Neural crest cell (in vitro differentiated cells): ENCODE measurements at regions not wholly inside any gene's neighbourhood (a gene's known extent, or its start where the extent isn't known, plus 50 kb on each side); places are given as distances from the start of the nearest gene placed in this dataset.

Experiments
- DNase-seq: peaks from one replicate; pipeline ENCODE4 v3.0.0; 2021; ENCODE audit warnings: low read depth, mixed read lengths, low spot score
- H3K27ac Mint-ChIP-seq: one replicate; pipeline ENCODE4 v1.8.0; 2021; ENCODE audit warnings: mild to moderate bottlenecking, mixed read lengths; ENCODE audit not compliant: unreplicated experiment
- H3K27me3 Mint-ChIP-seq: 2 replicates; pipeline ENCODE4 v1.8.0; 2021; ENCODE audit warnings: low read depth, mild to moderate bottlenecking, mixed read lengths
- H3K36me3 Mint-ChIP-seq: 2 replicates; pipeline ENCODE4 v1.8.0; 2021; ENCODE audit warnings: low read depth, mild to moderate bottlenecking, mixed read lengths
- H3K4me1 Mint-ChIP-seq: 2 replicates; pipeline ENCODE4 v1.8.0; 2021; ENCODE audit warnings: mixed read lengths
- H3K4me3 Mint-ChIP-seq: one replicate; pipeline ENCODE4 v1.8.0; 2021; ENCODE audit warnings: mild to moderate bottlenecking, mixed read lengths
- H3K9me3 Mint-ChIP-seq: 2 replicates; pipeline ENCODE4 v1.8.0; 2021; ENCODE audit warnings: mixed read lengths
- TF ChIP-seq, protein P1 (sequence below): fragments of 200-600 bp; sonication (generic); conservative IDR thresholded peaks from 2 replicates; pipeline ENCODE4 v1.5.0; 2021; ENCODE audit warnings: antibody characterized with exemption, mild to moderate bottlenecking

- Mint-ChIP-seq H3K4me1 (no peaks in the 10 kb centered on the region), H3K27ac (no peak overlapping the region), H3K27me3 (no peaks in the 10 kb centered on the region), H3K4me3 (no peak overlapping the region), H3K9me3 (peaks cover 3% of the 10 kb centered on the region), H3K36me3 (no peaks in the 10 kb centered on the region)
- no peak for DNase-seq
- TF ChIP-seq, protein P1, sequence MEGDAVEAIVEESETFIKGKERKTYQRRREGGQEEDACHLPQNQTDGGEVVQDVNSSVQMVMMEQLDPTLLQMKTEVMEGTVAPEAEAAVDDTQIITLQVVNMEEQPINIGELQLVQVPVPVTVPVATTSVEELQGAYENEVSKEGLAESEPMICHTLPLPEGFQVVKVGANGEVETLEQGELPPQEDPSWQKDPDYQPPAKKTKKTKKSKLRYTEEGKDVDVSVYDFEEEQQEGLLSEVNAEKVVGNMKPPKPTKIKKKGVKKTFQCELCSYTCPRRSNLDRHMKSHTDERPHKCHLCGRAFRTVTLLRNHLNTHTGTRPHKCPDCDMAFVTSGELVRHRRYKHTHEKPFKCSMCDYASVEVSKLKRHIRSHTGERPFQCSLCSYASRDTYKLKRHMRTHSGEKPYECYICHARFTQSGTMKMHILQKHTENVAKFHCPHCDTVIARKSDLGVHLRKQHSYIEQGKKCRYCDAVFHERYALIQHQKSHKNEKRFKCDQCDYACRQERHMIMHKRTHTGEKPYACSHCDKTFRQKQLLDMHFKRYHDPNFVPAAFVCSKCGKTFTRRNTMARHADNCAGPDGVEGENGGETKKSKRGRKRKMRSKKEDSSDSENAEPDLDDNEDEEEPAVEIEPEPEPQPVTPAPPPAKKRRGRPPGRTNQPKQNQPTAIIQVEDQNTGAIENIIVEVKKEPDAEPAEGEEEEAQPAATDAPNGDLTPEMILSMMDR = no peak
Measured at GRCh38 chr21:19458295-19458694, 1054.7 kb upstream of the TMPRSS15 start.

- TF ChIP-seq, protein P1 = no peak
- no peak overlapping the region for H3K27ac Mint-ChIP-seq
- H3K4me1 Mint-ChIP-seq = no peaks in the 10 kb centered on the region
- H3K36me3 Mint-ChIP-seq = no peaks in the 10 kb centered on the region
- H3K9me3 Mint-ChIP-seq = peaks cover 3% of the 10 kb centered on the region
- DNase-seq = no peak
- H3K4me3 Mint-ChIP-seq = no peak overlapping the region
- H3K27me3 Mint-ChIP-seq = no peaks in the 10 kb centered on the region
Measured at GRCh38 chr21:19461481-19462205, 1058.1 kb upstream of the TMPRSS15 start.

- no peak overlapping the region for H3K27ac Mint-ChIP-seq
Measured at GRCh38 chr21:19463966-19464365, 1060.4 kb upstream of the TMPRSS15 start.

GRCh38 chr21:19468991-19469715 is 1065.6 kb upstream of the TMPRSS15 start:
- H3K4me3 Mint-ChIP-seq = no peak overlapping the region
- no peak for DNase-seq
- no peak overlapping the region for H3K27ac Mint-ChIP-seq
- TF ChIP-seq, protein P1 = no peak
- H3K4me1 Mint-ChIP-seq = no peaks in the 10 kb centered on the region
- H3K9me3 Mint-ChIP-seq = no peaks in the 10 kb centered on the region
- no peaks in the 10 kb centered on the region for H3K27me3 Mint-ChIP-seq
- no peaks in the 10 kb centered on the region for H3K36me3 Mint-ChIP-seq

More at GRCh38 chr21:19463966-19464365, 1060.4 kb upstream of the TMPRSS15 start:
- Mint-ChIP-seq H3K4me1 (no peaks in the 10 kb centered on the region), H3K4me3 (no peak overlapping the region), H3K9me3 (no peaks in the 10 kb centered on the region), H3K27me3 (no peaks in the 10 kb centered on the region), H3K36me3 (no peaks in the 10 kb centered on the region)
- no peak for DNase-seq
- TF ChIP-seq, protein P1 = no peak

DNA sequence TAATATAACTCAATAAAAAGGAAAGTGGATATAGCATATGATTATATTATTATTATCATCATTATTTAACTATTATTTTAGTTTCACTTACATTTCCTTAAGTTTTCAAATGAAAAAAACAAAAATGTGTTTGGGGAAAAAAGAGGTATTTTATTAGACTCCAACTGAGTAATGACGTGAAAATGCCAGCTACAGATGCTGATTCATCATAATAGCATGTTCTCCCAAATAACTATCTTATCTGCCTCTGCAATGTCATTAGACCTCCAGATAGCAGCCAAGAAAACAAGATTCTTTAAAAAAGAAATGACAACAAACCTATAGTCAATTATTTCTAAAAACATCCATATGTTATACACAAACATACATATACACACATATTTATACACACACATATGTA is 1071.9 kb upstream of the TMPRSS15 start:
- no peaks in the 10 kb centered on the region for H3K4me1 Mint-ChIP-seq
- no peaks in the 10 kb centered on the region for H3K36me3 Mint-ChIP-seq
- no peaks in the 10 kb centered on the region for H3K27me3 Mint-ChIP-seq
- H3K27ac Mint-ChIP-seq = no peak overlapping the region
- TF ChIP-seq, protein P1 = no peak
- H3K9me3 Mint-ChIP-seq = peaks cover 3% of the 10 kb centered on the region
- H3K4me3 Mint-ChIP-seq = no peak overlapping the region
- DNase-seq = no peak
